Non-pigmented ciliary epithelial cell (primary cell): ENCODE measurements at regions not wholly inside any gene's neighbourhood (a gene's known extent, or its start where the extent isn't known, plus 50 kb on each side); places are given as distances from the start of the nearest gene placed in this dataset.

ENCODE experiments used
- DNase-seq: peaks from one replicate; pipeline ENCODE4 v3.0.0-alpha.2; 2010; ENCODE audit warnings: low read depth

DNA sequence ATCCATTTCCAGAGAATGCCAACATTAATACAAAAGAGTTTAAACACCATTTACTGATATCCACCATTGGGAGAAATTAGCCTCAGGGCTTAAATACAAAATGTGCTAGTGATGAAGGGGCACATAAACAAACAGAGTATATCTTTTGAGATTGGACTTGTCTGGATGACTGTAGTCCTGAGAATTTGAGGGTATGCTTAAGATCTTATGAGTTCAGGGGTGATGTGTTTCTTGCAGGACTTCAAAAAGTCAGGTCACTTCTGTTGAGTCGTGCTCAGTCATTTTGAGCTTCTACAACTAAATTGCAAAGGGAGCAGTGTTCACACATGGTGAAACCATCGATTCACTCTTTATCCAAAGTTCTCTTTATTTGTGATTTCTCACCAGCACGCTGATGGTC lies 425.7 kb downstream of the ATP23 start:
- no peak for DNase-seq

DNA sequence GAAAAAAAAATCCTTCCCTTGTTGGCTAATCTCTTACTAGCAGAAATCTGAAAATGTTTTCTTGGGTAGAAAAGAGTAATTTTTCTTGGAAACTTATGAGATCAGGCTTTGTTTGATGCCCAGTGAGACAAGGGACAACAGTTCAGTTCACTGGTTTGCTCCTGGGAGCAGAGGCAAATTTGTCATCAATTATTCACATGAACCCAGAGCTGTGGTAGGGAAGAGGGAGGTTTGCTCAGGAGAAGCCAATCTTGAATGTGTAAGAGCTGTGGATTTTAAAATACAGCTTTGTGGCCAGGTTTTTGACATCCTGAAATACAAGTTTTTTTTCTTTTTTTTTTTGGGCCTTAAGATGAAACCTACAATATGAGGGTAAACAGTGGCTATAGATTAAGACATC lies 426.6 kb downstream of the ATP23 start:
- DNase-seq, result no peak

GRCh38 chr12:58369576-58369975 lies 428.2 kb downstream of the ATP23 start:
- DNase-seq, result no peak

DNA sequence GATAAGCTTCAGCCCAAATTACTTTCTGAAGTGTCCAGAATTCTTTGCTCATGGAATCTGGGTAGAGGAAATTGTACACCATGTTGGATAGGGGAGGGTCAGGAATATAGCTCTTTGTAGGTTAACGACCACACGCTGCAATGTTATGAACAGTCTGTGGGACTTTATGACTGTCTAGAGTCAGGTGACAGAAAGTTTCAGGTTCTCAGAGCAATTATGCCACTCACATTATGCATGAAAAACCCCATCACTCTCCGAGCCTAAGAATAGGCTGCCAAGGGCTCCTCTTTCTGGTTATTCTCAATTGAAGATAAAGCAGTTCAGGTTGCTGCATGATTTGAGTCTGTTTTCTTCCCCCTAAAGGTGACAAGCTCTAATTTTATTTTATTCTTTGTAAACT lies 430.9 kb downstream of the ATP23 start:
- DNase-seq, result no peak

- no peak for DNase-seq
Observed at GRCh38 chr12:58378028-58378427, 436.7 kb downstream of the ATP23 start.

DNA sequence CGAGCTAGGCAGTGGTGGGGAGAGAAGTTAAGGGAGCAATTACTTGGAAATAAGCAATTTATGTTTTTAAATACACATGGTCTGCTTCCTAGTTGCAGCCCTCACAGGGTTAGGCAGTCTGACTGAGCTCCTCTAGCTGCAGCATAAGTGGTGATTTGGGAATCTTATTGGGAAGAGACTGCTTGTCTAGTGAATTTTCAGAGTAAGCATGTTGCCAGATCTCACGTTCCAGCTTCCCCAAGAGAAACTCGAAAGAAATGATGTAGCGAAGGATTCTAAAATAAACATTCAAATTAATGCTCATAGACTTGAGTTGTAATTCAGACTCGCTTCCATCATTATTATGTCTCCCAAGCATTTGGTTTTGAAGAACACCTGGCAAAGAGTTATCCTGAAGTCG lies 440.2 kb downstream of the ATP23 start:
- DNase-seq, result no peak

DNA sequence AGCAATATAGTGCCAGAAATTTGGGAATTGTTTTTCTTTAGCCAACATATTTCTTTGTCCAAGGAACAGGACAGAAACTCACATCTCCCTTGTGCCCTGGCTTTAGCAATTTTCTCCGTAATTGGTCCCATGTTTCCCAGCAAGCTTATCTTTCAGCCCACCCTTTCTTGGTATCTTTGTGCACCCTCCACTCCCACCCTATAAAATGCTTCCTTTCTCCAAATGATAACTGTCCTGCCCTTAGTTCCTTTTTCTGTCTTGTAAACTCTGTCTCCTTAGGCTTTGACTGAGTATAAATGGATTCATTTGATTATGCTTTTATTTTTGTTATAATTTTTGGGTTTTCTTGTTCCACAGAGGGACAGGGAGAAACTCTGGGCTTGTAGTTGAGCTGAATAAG lies 442.8 kb downstream of the ATP23 start:
- DNase-seq, result no peak

DNA sequence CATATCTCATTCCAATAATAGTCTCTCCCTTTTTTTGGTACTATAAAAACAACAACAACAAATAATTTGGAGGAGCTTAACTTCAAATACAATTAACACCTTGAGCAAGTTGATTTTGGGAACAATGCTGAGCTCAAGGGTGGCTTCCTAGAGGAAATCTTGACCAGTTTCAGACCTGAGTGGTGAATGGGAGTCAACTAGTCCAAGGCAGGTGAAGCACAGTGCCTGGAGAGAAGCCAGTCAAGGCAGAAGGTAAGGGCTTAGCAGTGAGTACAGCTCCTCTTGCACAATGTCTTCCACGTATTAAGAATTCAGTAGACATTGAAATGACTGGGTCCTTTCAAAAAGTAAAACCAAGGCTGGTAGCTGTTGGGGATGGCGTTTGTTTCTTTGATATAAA lies 444.8 kb downstream of the ATP23 start:
- no peak for DNase-seq

- peak; percentile 66 for DNase-seq
Observed at GRCh38 chr12:58387199-58387598, 445.8 kb downstream of the ATP23 start.

- no peak for DNase-seq
Observed at GRCh38 chr12:58388261-58388660, 446.9 kb downstream of the ATP23 start.

- no peak for DNase-seq
Observed at GRCh38 chr12:58393152-58393551, 451.8 kb downstream of the ATP23 start.

DNA sequence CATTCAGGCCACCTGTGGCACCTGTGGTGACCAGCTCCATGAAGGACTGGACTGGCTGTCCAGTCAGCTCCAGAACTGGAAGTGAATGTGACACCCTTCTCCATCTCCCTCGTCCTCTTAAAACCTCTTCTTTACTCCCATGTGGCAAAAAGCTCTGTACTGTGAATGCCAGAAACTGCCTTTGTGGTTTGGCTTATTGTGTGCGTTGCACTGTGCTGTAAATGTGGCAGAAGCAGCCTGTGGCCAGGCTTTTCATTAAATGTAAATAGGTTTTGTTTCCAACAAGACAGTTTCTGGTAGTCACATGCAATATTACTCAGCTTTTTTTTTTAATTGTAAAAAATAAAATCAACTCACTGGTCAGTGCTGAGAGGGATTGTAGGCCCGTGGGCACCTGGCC lies 453.7 kb downstream of the ATP23 start:
- no peak for DNase-seq

GRCh38 chr12:58395470-58395869 lies 454.1 kb downstream of the ATP23 start:
- DNase-seq, result no peak

DNA sequence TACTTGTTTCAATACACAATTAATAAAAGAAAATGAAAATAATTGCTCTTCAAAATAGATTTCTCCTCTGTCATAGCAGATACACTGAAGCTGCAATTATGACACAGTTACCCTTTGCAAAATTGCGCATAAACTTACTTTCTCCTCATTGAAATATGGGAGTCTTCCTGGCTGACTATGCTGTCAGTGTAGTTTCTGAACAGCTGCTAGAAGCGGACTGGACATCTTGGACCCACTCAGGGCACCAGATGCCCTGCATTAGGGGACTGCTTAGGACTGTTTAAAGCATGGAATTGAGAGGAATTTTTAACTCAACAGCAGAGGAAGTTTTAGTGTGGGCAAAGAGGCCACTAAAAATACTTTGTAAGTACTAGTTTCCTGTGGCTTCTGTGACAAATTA lies 454.9 kb downstream of the ATP23 start:
- DNase-seq, result no peak

DNA sequence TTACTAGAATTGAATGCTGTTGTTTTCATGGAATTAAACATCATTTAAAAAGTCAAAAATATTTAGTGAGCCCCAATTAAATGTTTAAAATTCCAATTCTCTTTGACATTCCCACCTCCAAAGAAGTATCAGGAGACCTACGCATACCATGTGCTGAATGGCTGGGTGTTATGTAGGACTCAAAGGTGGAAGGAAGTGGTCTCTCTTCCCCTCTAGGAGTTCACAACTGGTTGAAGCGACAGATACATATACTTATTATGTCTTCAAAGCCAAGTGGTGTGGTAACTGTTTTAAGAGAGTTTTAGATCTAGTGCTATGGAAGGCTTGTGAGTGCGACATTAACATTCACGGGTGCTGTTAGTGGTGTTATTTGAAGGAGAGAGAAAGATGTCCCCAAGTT lies 464.0 kb downstream of the ATP23 start:
- DNase-seq, result no peak

- no peak for DNase-seq
Observed at GRCh38 chr12:58408516-58408915, 467.1 kb downstream of the ATP23 start.

DNA sequence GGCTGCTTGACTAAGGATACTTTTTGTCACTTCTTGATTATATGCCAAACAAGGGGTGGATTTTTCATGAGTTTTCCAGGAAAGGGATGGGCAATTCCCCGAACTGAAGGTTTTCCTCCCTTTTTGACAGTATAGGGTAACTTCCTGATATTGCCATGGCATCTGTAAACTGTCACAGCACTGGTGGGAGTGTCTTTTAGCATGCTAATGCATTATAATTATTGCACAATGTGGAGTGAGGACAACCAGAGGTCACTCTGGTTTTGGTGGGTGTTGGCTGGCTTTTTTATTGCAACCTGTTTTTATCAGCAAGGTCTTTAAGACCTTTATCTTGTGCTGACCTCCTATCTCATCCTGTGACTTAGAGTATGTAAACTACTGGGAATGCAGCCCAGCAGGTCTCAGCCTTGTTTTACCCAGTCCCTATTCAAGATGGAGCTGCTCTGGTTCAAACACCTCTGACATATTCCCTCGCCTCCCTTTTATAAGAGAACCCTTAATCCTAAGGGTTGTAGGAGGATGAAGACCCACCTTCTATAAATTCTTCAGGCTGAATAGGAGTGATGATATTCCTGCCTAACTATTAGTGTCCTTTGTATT lies 471.2 kb downstream of the ATP23 start:
- DNase-seq, result no peak

- peak; percentile 52 for DNase-seq
Observed at GRCh38 chr12:58413794-58414193, 472.4 kb downstream of the ATP23 start.

DNA sequence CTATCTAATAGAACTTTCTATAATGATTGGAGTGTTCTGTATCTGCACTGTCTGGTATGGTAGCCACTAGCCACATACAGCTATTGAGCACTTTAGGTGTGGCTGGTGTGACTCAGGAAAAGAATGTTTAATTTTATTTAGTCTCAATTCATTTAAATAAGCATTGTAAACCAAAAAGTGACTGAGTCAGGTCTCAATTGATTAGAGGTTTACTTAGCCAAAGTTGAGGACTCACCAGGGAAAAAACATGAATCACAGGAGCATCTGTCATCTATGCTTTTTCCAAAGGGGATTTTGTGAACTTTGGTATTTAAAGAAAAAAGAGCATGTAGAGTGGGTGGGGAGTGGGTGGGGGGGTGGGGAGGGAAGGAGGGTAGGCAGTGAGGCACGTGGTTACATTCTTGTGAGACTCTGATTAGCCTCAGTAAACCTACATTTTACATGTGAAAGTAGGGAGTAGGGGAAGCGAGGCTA lies 473.1 kb downstream of the ATP23 start:
- DNase-seq, result peak; percentile 53

GRCh38 chr12:58415716-58416115 lies 474.3 kb downstream of the ATP23 start:
- DNase-seq, result no peak

DNA sequence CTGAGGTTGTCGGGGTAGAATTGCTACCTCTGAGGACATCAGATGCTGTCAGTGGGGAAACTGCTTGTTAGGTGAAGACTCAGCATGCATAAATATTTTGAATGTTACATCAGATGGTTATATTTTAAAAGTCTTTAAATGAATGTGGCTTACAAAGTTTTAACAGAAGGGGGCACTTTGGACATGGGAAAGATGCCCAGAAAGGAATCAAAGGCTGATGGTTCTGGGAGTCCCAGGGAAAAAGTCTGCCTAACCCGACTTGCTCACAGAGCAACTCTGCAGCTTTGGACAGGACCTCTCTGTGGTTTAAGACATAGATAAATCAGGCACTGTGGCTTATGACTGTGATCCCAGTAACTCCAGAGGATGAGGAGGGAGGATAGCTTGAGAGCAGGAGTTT lies 474.9 kb downstream of the ATP23 start:
- DNase-seq, result peak; percentile 70

DNA sequence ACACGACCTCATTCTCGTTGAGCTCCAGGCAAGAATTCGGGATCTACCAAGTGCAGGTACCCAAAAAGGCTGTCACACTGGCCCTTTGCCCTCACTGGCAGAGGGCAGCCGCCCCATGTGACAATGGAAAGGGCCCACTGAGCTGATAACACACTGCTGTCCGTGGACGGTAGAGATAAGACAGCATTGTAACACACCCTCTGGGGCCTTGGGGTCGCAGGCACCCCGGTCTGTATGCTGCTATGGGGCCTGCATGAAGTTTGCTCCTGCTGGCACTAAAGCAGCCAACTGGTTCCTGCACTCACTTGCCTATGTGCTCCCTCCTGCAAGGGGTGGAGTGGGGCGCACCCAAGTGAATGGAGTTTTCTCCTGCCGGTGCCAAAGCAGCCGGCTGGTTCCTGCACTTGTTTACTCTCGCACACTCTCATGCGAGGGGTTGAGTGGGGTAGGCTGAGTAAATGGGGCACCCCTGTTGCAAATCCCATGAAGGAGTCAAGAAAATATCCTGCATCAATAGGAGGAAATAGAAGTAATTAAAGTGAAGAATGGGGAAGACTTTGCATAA lies 477.9 kb downstream of the ATP23 start:
- DNase-seq, result no peak

- DNase-seq, result no peak
Observed at GRCh38 chr12:58419905-58420304, 478.5 kb downstream of the ATP23 start.

- no peak for DNase-seq
Observed at GRCh38 chr12:58420503-58420902, 479.1 kb downstream of the ATP23 start.
